ENCODE measurements at regions not wholly inside any gene's neighbourhood (a gene's known extent, or its start where the extent isn't known, plus 50 kb on each side); places are given as distances from the start of the nearest gene placed in this dataset.
"Not testable (repeated sequence)": the region's sequence is repeated elsewhere in the genome, so short reads cannot be mapped to it uniquely, and the experiment has no call there.

- Histone ChIP-seq H3K4me1 (ENCODE audit: low read depth, poor library complexity, severe bottlenecking) (peaks cover 9% of the 10 kb centered on the region), H2AFZ (ENCODE audit: low read depth) (no peak overlapping the region), H3K79me2 (ENCODE audit: insufficient read depth, low read depth) (no peaks in the 10 kb centered on the region), H3K27me3 (ENCODE audit: insufficient read depth, low read depth) (no peaks in the 10 kb centered on the region), H3K27ac (no peak overlapping the region), H3K36me3 (ENCODE audit: insufficient read depth) (no peaks in the 10 kb centered on the region), H4K20me1 (ENCODE audit: insufficient read depth) (no peaks in the 10 kb centered on the region), H3K4me2 (no peak overlapping the region), H3K9ac (no peak overlapping the region), H3K4me3 (IDR thresholded peaks at IDR 0.05; ENCODE audit: insufficient read depth, low read depth, low read length) (no peak overlapping the region)
- TF ChIP-seq CTCF (conservative IDR thresholded peaks at IDR 0.05; ENCODE audit: low read depth, low read length), result no peak
Measured at GRCh38 chr7:106448346-106448991, 163.7 kb upstream of the NAMPT start.

- Histone ChIP-seq H2AFZ (ENCODE audit: low read depth) (no peak overlapping the region), H3K9ac (no peak overlapping the region), H3K36me3 (ENCODE audit: insufficient read depth) (no peaks in the 10 kb centered on the region), H3K4me1 (ENCODE audit: low read depth, poor library complexity, severe bottlenecking) (peaks cover 9% of the 10 kb centered on the region), H3K79me2 (ENCODE audit: insufficient read depth, low read depth) (no peaks in the 10 kb centered on the region), H4K20me1 (ENCODE audit: insufficient read depth) (no peaks in the 10 kb centered on the region), H3K27me3 (ENCODE audit: insufficient read depth, low read depth) (no peaks in the 10 kb centered on the region), H3K4me2 (no peak overlapping the region), H3K27ac (no peak overlapping the region), H3K4me3 (IDR thresholded peaks at IDR 0.05; ENCODE audit: insufficient read depth, low read depth, low read length) (no peak overlapping the region)
- TF ChIP-seq CTCF (conservative IDR thresholded peaks at IDR 0.05; ENCODE audit: low read depth, low read length), result no peak
Measured at GRCh38 chr7:106447318-106447847, 162.6 kb upstream of the NAMPT start.

DNA sequence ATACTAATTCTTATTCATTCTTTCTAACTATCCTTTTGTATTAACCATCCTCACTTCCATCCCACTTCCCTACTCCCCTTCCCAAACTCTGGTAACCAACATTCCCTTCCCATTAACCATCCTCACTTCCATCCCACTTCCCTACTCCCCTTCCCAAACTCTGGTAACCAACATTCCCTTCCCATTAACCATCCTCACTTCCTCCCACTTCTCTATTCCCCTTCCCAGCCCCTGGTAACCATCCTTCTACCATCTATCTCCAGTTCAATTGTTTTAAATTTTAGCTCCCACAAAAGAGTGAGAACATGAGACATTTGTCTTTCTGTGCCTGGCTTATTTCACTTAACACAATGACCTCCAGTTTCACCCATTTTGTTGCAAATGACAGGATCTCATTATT, 160.6 kb upstream of the NAMPT start:
- not testable (repeated sequence) for H3K27ac ChIP-seq; H3K36me3 ChIP-seq (ENCODE audit: insufficient read depth); H3K4me2 ChIP-seq; H3K79me2 ChIP-seq (ENCODE audit: insufficient read depth, low read depth); H3K4me3 ChIP-seq (IDR thresholded peaks at IDR 0.05; ENCODE audit: insufficient read depth, low read depth, low read length); H2AFZ ChIP-seq (ENCODE audit: low read depth); H4K20me1 ChIP-seq (ENCODE audit: insufficient read depth); H3K27me3 ChIP-seq (ENCODE audit: insufficient read depth, low read depth); H3K4me1 ChIP-seq (ENCODE audit: low read depth, poor library complexity, severe bottlenecking); H3K9ac ChIP-seq

DNA sequence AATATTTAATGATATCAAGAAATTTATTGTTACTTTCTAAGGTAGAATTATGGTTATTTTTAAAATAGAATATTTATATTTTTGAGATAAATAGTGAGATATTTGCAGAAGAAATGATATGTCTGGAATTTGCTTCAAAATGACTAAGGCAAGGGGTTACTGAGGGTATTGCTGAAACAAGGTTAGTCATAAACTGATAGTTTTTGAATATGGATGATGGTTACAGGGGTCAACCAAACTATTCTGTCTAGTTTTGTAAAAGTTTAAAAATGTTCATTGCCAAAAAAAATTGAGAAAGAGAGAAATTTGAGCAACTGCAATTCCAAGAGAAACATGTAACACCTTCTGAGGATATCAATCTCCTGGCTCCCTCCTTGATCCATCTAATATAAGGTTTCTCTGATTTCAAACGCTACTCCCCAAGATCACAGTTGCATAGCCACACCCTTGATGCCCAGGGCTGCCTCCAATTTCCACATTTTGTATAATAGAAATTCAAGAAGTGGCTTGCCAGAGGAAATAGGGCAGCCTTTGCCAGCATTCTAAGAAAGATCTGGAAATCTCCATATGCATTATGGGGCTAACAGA, 159.4 kb upstream of the NAMPT start:
- H3K4me1 ChIP-seq (ENCODE audit: low read depth, poor library complexity, severe bottlenecking), result peaks cover 6% of the 10 kb centered on the region
- H2AFZ ChIP-seq (ENCODE audit: low read depth), result no peak overlapping the region
- H3K27me3 ChIP-seq (ENCODE audit: insufficient read depth, low read depth), result no peaks in the 10 kb centered on the region
- no peaks in the 10 kb centered on the region for H4K20me1 ChIP-seq (ENCODE audit: insufficient read depth)
- no peak overlapping the region for H3K27ac ChIP-seq
- H3K4me2 ChIP-seq, result no peak overlapping the region
- H3K79me2 ChIP-seq (ENCODE audit: insufficient read depth, low read depth), result no peaks in the 10 kb centered on the region
- TF ChIP-seq CTCF (conservative IDR thresholded peaks at IDR 0.05; ENCODE audit: low read depth, low read length), result no peak
- no peak overlapping the region for H3K9ac ChIP-seq
- H3K36me3 ChIP-seq (ENCODE audit: insufficient read depth), result no peaks in the 10 kb centered on the region
- H3K4me3 ChIP-seq (IDR thresholded peaks at IDR 0.05; ENCODE audit: insufficient read depth, low read depth, low read length), result no peak overlapping the region

DNA sequence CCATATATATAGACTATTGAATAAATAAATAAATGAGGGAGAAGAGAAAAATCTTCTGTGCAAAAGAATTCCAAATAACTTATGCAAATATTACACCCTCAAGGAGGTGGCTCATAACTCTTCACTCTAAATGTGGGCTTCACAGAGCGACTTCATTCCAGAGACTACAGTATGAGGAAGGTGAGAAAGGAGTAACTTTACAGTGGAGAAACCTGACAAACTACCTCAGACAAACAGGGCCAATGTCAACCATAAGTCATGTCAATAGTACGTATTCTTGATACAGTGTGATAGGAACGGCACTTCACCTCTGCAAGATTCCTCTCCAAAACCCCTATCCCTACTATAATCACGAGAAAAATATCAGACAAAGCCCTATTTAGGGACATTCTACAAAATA, 158.4 kb upstream of the NAMPT start:
- Histone ChIP-seq H3K9ac (no peak overlapping the region), H3K4me2 (no peak overlapping the region), H3K36me3 (ENCODE audit: insufficient read depth) (no peaks in the 10 kb centered on the region)

More for the DNA sequence above, 158.4 kb upstream of the NAMPT start:
- H3K4me3 ChIP-seq (IDR thresholded peaks at IDR 0.05; ENCODE audit: insufficient read depth, low read depth, low read length), result no peak overlapping the region
- H3K27me3 ChIP-seq (ENCODE audit: insufficient read depth, low read depth), result no peaks in the 10 kb centered on the region
- no peak for TF ChIP-seq CTCF (conservative IDR thresholded peaks at IDR 0.05; ENCODE audit: low read depth, low read length)
- no peaks in the 10 kb centered on the region for H3K4me1 ChIP-seq (ENCODE audit: low read depth, poor library complexity, severe bottlenecking)
- no peak overlapping the region for H3K27ac ChIP-seq
- no peaks in the 10 kb centered on the region for H3K79me2 ChIP-seq (ENCODE audit: insufficient read depth, low read depth)
- H2AFZ ChIP-seq (ENCODE audit: low read depth), result no peak overlapping the region
- no peaks in the 10 kb centered on the region for H4K20me1 ChIP-seq (ENCODE audit: insufficient read depth)
